Renal cortical epithelial cell (primary cell): ENCODE measurements at regions not wholly inside any gene's neighbourhood (a gene's known extent, or its start where the extent isn't known, plus 50 kb on each side); places are given as distances from the start of the nearest gene placed in this dataset.
"Not testable (repeated sequence)": the region's sequence is repeated elsewhere in the genome, so short reads cannot be mapped to it uniquely, and the experiment has no call there.

ENCODE experiments used
- DNase-seq: peaks from one replicate; pipeline ENCODE4 v3.0.0-alpha.2; 2011; ENCODE audit warnings: low read depth

GRCh38 chr13:31607531-31607930, 131.8 kb upstream of the RXFP2 start:
- DNase-seq = not testable (repeated sequence)

- DNase-seq = not testable (repeated sequence)
Measured at GRCh38 chr13:31608780-31609179, 130.5 kb upstream of the RXFP2 start.

- peak; percentile 2 for DNase-seq
Measured at GRCh38 chr13:31610270-31610998, 128.9 kb upstream of the RXFP2 start.

GRCh38 chr13:31611214-31611613, 128.1 kb upstream of the RXFP2 start:
- DNase-seq = no peak

GRCh38 chr13:31614073-31614472, 125.3 kb upstream of the RXFP2 start:
- DNase-seq = no peak

GRCh38 chr13:31614704-31615103, 124.6 kb upstream of the RXFP2 start:
- DNase-seq = no peak

- DNase-seq = no peak
Measured at GRCh38 chr13:31625115-31625514, 114.2 kb upstream of the RXFP2 start.

- no peak for DNase-seq
Measured at GRCh38 chr13:31627097-31627845, 112.1 kb upstream of the RXFP2 start.

- DNase-seq = no peak
Measured at GRCh38 chr13:31629085-31629780, 110.1 kb upstream of the RXFP2 start.

GRCh38 chr13:31631071-31631470, 108.3 kb upstream of the RXFP2 start:
- no peak for DNase-seq

- no peak for DNase-seq
Measured at GRCh38 chr13:31631746-31632145, 107.6 kb upstream of the RXFP2 start.

- DNase-seq = no peak
Measured at GRCh38 chr13:31638577-31638976, 100.7 kb upstream of the RXFP2 start.

GRCh38 chr13:31639443-31640163, 99.7 kb upstream of the RXFP2 start:
- no peak for DNase-seq

- DNase-seq = no peak
Measured at GRCh38 chr13:31649766-31650165, 89.6 kb upstream of the RXFP2 start.

- DNase-seq = no peak
Measured at GRCh38 chr13:31653730-31654129, 85.6 kb upstream of the RXFP2 start.

GRCh38 chr13:31663880-31664585, 75.3 kb upstream of the RXFP2 start:
- DNase-seq = no peak

GRCh38 chr13:31670831-31671617, 68.3 kb upstream of the RXFP2 start:
- DNase-seq = no peak

GRCh38 chr13:31674051-31674450, 65.3 kb upstream of the RXFP2 start:
- DNase-seq = no peak

GRCh38 chr13:31675440-31675953, 63.8 kb upstream of the RXFP2 start:
- no peak for DNase-seq

- no peak for DNase-seq
Measured at GRCh38 chr13:31681133-31681532, 58.2 kb upstream of the RXFP2 start.
